GM18858 (cell line): ENCODE measurements at regions not wholly inside any gene's neighbourhood (a gene's known extent, or its start where the extent isn't known, plus 50 kb on each side); places are given as distances from the start of the nearest gene placed in this dataset.

Experiments
- ATAC-seq: cut with Tn5 transposase; IDR thresholded peaks from one replicate; pipeline ENCODE4 v1.9.1; 2021; ENCODE audit not compliant: unreplicated experiment

DNA sequence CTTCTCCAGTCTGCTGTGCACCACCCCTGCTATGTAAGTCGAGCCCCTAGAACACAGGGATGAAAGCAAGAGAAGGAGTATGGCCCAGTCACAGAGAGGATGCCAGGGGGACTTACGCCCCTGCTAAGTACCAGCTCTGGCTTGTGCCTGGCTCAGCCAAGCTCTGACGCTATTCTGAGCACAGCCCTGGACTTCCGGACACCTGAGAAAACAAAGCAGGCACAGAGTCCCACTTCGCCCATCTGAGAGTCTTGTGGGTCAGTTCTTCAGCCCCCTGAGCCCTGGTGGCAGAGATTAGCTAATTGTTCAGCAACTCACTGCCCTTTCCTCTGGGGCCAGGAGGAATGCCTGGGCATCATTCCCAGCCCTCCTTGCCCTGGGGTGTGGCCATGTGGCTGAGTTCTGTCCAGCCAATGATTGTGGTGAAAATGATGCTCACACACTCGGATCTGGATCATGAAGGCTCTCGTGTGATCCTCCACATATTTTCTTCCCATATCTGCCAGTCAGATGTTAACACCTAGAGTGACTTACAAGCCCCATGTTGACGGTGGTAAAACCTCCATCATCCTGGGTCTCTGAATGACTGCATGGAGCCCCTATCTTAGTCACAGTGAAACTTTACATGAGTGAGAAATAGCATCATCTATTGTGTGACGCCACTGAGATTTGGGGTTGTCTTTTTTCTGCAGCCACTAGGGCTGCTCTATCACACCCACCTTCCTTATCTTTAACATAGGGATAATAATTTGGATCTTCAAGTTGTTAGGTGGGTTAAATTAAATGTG is 105.7 kb downstream of the TPRA1 start:
- ATAC-seq: no peak

GRCh38 chr3:127483902-127484591 is 106.5 kb downstream of the TPRA1 start:
- peak; percentile 85 for ATAC-seq

GRCh38 chr3:127483005-127483641 is 107.4 kb downstream of the TPRA1 start:
- no peak for ATAC-seq

DNA sequence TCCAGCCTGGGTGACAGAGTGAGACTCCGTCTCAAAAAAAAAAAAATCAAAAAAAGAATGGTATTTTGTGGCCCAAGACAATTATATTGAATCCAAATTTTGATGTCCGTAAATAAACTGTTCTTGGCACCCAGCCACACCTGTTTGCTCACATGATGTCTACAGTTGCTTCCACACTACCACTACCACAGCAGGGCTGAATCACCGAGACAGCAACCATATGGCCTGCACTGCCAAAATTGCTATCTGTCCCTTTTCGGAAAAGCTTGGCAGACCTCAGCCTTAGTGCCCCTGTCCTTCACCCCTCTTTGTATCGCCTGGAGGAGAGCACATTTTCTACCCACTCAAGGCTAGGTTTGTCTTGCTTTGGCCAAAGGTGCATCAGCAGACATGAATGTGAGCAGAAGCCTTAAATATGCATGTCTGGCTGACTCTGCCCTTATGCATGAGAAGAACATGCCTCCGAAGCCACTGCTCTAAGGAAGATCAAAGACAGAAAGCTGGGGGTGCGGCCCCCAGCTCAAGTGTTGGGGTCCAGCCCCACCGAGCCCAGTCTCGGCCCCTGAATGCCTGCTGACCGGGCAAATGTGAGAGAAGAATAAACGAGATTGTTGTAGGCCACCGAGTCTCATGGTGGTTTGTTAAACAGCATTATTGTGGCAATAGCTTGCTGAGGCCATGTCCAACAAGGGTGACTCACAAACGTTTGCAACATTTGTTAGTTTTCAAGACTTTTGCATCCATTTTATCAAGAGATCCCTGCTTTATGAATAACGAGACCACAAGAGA is 108.1 kb downstream of the TPRA1 start:
- ATAC-seq: no peak

- no peak for ATAC-seq
Observed at GRCh38 chr3:127480196-127480954, 110.2 kb downstream of the TPRA1 start.

- no peak for ATAC-seq
Observed at GRCh38 chr3:127479449-127479848, 111.1 kb downstream of the TPRA1 start.

DNA sequence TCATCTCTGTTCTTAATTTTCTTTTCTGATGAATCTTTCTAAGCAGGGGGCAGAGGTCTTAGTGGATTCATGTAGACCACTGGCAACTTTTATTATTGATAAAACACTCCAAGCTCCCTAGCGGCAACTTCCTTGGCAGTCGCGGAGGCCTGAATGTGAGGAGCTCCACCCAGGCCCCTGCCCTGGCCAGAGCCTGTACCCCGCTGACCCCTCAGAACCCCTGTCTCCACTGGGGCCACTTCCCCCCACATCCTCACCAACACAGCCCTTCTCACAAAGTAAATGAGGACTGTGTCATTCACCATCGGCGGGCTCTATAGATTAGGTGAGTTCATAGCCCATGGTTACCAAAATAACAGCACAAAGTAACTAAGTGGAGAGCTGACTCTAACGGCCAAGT is 111.6 kb downstream of the TPRA1 start:
- ATAC-seq: no peak

DNA sequence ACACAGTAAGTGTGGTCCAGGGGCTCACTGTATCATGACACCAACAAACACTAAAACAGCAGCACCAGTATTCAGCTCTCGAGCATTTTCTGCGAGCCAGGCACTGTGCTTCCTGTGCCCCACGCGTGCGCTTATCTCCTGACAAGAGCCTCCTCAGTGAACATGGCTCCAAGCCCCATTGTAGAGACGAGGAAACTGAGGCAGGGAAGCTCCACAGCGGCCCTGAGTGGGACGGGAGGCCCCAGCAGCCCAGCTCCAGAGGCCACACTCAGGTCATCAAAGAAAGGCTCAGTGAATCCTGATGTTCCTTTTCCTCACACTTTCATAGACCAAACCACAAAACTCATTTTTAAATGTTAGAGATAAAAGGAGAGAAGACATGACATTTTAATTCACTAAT is 113.1 kb downstream of the TPRA1 start:
- ATAC-seq: no peak

GRCh38 chr3:127476936-127477335 is 113.6 kb downstream of the TPRA1 start:
- ATAC-seq: no peak

DNA sequence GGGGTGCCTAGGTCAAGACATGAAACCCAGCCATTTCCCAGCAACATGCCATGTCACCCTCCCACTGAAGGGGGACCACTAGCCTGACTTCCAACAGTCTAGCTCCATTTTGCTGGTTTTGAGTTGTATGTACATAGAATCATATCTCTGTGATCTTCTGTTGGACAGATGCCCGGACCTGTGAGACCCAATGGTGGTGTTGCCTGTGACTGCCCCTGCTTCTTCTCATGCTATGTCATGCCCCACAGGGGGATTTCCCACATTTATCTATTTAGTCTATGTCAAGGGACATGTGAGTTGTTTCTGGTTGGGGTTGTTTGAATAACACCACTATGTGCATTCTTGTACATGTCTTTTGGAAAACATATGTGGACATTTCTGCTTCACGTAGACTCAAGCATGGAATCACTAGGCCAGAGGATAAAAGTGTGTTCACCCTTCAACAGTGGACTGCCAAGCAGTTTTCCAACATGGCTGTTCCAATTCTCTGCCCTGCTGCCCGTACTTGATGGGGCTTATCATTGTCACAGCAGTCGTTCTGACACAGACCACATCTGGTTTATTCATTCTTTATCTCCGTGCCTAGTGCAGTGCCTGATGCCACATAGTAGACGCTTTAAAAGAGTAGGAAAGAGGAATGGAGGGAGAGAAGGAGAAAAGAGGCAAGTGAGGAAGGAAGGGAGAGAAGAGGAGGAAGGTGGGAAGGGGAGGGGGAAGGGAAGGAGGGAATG is 114.4 kb downstream of the TPRA1 start:
- ATAC-seq: no peak

DNA sequence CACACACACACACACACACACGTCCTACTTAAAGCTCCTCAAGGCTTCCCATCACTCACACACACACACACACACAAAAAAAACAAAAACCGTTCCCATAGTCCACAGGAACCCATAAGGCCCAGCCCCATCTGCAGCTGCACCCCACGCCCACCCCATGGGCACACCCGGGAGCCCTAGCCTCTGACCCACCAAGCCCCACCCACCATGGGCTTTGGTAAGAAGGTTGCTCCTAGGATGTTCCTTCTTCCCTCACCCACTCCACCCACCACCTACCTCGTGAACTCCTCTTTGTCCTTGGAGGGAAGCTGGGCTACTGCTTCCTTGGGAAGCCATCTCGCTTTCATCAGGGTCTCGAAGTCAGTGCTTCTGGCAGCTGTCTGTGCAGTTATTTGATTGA is 115.1 kb downstream of the TPRA1 start:
- no peak for ATAC-seq

GRCh38 chr3:127473244-127474024 is 117.1 kb downstream of the TPRA1 start:
- no peak for ATAC-seq

- no peak for ATAC-seq
Observed at GRCh38 chr3:127472506-127472905, 118.0 kb downstream of the TPRA1 start.

GRCh38 chr3:127471142-127471541 is 119.4 kb downstream of the TPRA1 start:
- ATAC-seq: no peak

DNA sequence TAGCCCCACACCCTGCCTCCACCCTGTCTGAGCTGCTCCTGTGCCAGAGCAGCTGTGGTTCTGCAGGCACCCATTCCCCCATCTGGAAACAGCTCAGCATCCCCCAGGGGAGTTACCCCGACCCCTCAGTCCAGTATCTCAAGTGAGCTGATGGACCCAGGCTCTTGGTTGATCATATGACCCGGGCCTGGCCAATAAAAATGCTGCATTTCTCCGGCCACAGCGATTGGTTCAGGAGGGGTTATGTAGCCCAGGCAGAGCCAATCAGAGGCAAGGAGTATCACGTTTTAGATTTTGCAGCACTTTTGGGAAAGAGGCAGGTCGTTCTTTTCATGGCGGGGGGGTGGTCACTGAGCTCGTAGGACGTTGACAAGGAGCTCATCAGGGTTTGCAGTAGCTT is 120.8 kb downstream of the TPRA1 start:
- ATAC-seq: no peak

DNA sequence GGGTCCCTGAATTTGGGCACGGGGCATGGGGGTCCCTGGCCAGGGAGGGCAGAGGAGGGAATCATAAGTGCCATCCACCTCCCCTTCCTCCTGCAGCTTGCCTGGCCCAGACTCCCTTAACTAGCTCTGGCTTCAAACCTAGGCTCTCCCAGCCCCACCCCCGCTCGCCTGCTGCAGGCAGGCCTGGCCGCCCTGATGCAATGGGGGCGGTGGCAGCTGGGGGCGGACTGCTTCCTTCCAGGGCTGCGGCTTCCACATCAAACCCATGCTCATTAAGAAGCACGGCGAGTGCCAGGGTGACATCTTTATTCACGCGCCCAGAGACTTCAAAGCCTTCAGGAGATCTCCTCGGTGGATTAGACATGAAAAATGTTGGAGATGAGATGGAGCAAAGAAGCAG is 123.1 kb downstream of the TPRA1 start:
- ATAC-seq: no peak

GRCh38 chr3:127464642-127465041 is 125.9 kb downstream of the TPRA1 start:
- no peak for ATAC-seq

DNA sequence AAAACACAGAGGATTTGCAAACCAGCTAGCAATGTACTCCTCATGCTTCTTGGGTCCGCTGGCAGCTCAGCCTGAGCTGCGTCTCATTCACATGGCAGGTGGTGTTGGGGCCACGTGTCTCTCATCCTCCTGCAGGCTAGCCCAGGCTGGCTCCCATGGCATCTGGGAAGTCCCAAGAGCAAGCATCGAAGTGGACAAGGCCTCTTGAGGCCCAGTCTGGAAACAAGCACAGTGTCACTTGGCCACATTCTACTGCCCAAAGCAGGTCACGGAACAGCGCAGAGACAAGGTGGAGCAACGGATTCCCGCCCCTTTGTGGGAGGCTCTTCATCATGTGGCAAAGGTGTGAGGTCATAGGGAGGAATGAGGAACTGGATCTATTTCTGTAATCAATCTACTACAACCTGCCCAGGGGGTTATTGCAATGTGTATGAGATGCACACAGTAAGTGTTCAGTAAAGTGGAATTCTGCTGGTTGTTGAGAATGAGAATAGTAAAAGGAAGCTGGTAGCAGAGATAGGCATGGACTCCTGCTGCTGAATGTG is 128.3 kb downstream of the TPRA1 start:
- ATAC-seq: no peak
